IMR-90 (cell line): ENCODE measurements at regions not wholly inside any gene's neighbourhood (a gene's known extent, or its start where the extent isn't known, plus 50 kb on each side); places are given as distances from the start of the nearest gene placed in this dataset.

ENCODE experiments used
- ATAC-seq: fragments of 200-7000 bp; cut with Tn5 transposase; 2 replicates; pipeline ENCODE4 v1.9.1; 2020; ENCODE audit warnings: low read depth, mild to moderate bottlenecking, moderate library complexity
- BruUV-seq: library from RNA; stranded (reverse); fragments of 400-500 nt; replicated peaks from 2 replicates; lab custom pipeline; 2021; lab: Mats Ljungman, UMichigan
- CTCF ChIA-PET: fragments of 300-600 bp; formaldehyde crosslinking; extraction: SDS; loops from one replicate; lab custom pipeline; 2021; ENCODE audit warnings: antibody characterized with exemption; lab: Yijun Ruan, JAX
- POLR2A ChIA-PET: fragments of 300-600 bp; sonication (Branson Sonifier 250); formaldehyde crosslinking; loops from one replicate; lab custom pipeline; 2022; ENCODE audit warnings: antibody characterized with exemption; ENCODE audit not compliant: unreplicated experiment; lab: Charles Lee
- DNase-seq: peaks from one replicate; pipeline ENCODE4 v3.0.0; 2013
- H2AFZ ChIP-seq: replicated peaks from 2 replicates; pipeline ENCODE3; 2013; ENCODE audit warnings: low read length, mild to moderate bottlenecking; ENCODE audit not compliant: poor library complexity
- H2AK5ac ChIP-seq: 2 replicates; pipeline ENCODE4 v1.6.1; 2013; ENCODE audit warnings: low read depth, low read length, inconsistent platforms
- H2AK9ac ChIP-seq: replicated peaks from 2 replicates; pipeline ENCODE3; 2013; ENCODE audit warnings: mild to moderate bottlenecking, low read depth, low read length, moderate library complexity; ENCODE audit not compliant: poor library complexity
- H2BK120ac ChIP-seq: 2 replicates; pipeline ENCODE4 v1.6.1; 2013; ENCODE audit warnings: low read depth, low read length, inconsistent platforms
- H2BK15ac ChIP-seq: 3 replicates; pipeline ENCODE4 v1.6.1; 2013; ENCODE audit warnings: low read depth, low read length, inconsistent platforms
- H2BK20ac ChIP-seq: 2 replicates; pipeline ENCODE4 v1.6.1; 2013; ENCODE audit warnings: low read depth, mild to moderate bottlenecking, inconsistent platforms, low read length, moderate library complexity
- H2BK5ac ChIP-seq: 2 replicates; pipeline ENCODE4 v1.6.1; 2013; ENCODE audit warnings: mild to moderate bottlenecking, low read depth, low read length, inconsistent platforms; ENCODE audit not compliant: poor library complexity, severe bottlenecking
- H3K14ac ChIP-seq: replicated peaks from 2 replicates; pipeline ENCODE4 v1.6.1; 2013; ENCODE audit warnings: low read depth, low read length, inconsistent platforms
- H3K18ac ChIP-seq: 2 replicates; pipeline ENCODE4 v1.6.1; 2013; ENCODE audit warnings: low read depth, low read length, control low read depth
- H3K23ac ChIP-seq: 2 replicates; pipeline ENCODE4 v1.6.1; 2013; ENCODE audit warnings: low read depth, low read length, inconsistent platforms
- H3K27ac ChIP-seq: 2 replicates; pipeline ENCODE4 v1.5.1; 2013; ENCODE audit warnings: mild to moderate bottlenecking, control low read depth, low read length; ENCODE audit not compliant: insufficient read depth
- H3K27me3 ChIP-seq: 2 replicates; pipeline ENCODE4 v1.6.1; 2013; ENCODE audit warnings: low read length; ENCODE audit not compliant: control insufficient read depth, insufficient read depth
- H3K36me3 ChIP-seq: 2 replicates; pipeline ENCODE4 v1.6.1; 2013; ENCODE audit warnings: low read length, mixed read lengths; ENCODE audit not compliant: control insufficient read depth, insufficient read depth
- H3K4ac ChIP-seq: 2 replicates; pipeline ENCODE4 v1.6.1; 2013; ENCODE audit warnings: low read depth, low read length, inconsistent platforms
- H3K4me1 ChIP-seq: 2 replicates; pipeline ENCODE4 v1.6.1; 2013; ENCODE audit warnings: low read length, mixed read lengths; ENCODE audit not compliant: control insufficient read depth, insufficient read depth
- H3K4me2 ChIP-seq: 2 replicates; pipeline ENCODE4 v1.6.1; 2013; ENCODE audit warnings: low read depth, mild to moderate bottlenecking, control low read depth, low read length, moderate library complexity
- H3K4me3 ChIP-seq: 2 replicates; pipeline ENCODE4 v1.5.1; 2013; ENCODE audit warnings: low read depth, mild to moderate bottlenecking, control low read depth, low read length, moderate library complexity; ENCODE audit not compliant: insufficient read depth
- H3K56ac ChIP-seq: 2 replicates; pipeline ENCODE4 v1.6.1; 2013; ENCODE audit warnings: low read length, inconsistent platforms; ENCODE audit not compliant: insufficient read depth; ENCODE audit errors: extremely low read depth
- H3K79me1 ChIP-seq, 2 experiments: 2 replicates each; pipeline ENCODE4 v1.6.1; 2013; ENCODE audit warnings: low read length in 2 of 2, inconsistent platforms in 1 of 2, low read depth in 1 of 2
- H3K9ac ChIP-seq: 2 replicates; pipeline ENCODE4 v1.6.1; 2013; ENCODE audit warnings: low read depth, low read length, control low read depth
- H3K9me1 ChIP-seq: 2 replicates; pipeline ENCODE4 v1.6.1; 2013; ENCODE audit warnings: low read length, inconsistent platforms; ENCODE audit not compliant: insufficient read depth
- H3K9me3 ChIP-seq: 2 replicates; pipeline ENCODE4 v1.6.1; 2013; ENCODE audit warnings: low read length; ENCODE audit not compliant: control insufficient read depth, insufficient read depth
- H4K20me1 ChIP-seq: 2 replicates; pipeline ENCODE4 v1.6.1; 2013; ENCODE audit warnings: low read length, inconsistent platforms; ENCODE audit not compliant: insufficient read depth
- H4K5ac ChIP-seq: 2 replicates; pipeline ENCODE4 v1.6.1; 2013; ENCODE audit warnings: mild to moderate bottlenecking, low read depth, low read length, control low read depth
- H4K8ac ChIP-seq, 2 experiments: 2 replicates each; pipeline ENCODE4 v1.6.1; 2013; ENCODE audit warnings: low read depth in 2 of 2, low read length in 2 of 2, control low read depth in 1 of 2, inconsistent platforms in 1 of 2
- H4K91ac ChIP-seq: 2 replicates; pipeline ENCODE4 v1.6.1; 2013; ENCODE audit warnings: low read depth, low read length, inconsistent platforms; ENCODE audit not compliant: insufficient read depth
- FOS ChIP-seq: fragments of 150-350 bp; IDR thresholded peaks from 2 replicates; pipeline ENCODE4 v1.6.1; 2016; ENCODE audit warnings: low read depth, low read length
- MAFK ChIP-seq: IDR thresholded peaks from 2 replicates; pipeline ENCODE4 v1.6.1; 2012; ENCODE audit warnings: low read depth, low read length, improper control_type of control experiment
- RFX5 ChIP-seq: IDR thresholded peaks from 2 replicates; pipeline ENCODE4 v1.8.0; 2012; ENCODE audit warnings: low read depth, mild to moderate bottlenecking, low read length, moderate library complexity
- WGBS, 2 experiments: methylation state at CpG; one replicate each; pipeline versions ENCODE4 v1.1.5 to v1.1.7; 2013; ENCODE audit warnings: missing lambda C conversion rate in 2 of 2; ENCODE audit not compliant: insufficient read length in 1 of 2; ENCODE audit errors: extremely low coverage in 2 of 2; 5-methylcytosine and 5-hydroxymethylcytosine counted together
- dilution Hi-C: fragments of 300-500 bp; cut with HindIII; formaldehyde crosslinking; loops from one replicate; pipeline ENCODE4 v1.14.3; 2018; ENCODE audit warnings: low sequenced_read_pairs; ENCODE audit not compliant: unreplicated experiment
- in situ Hi-C: fragments of 300-500 bp; cut with MboI; formaldehyde crosslinking; loops from 3 replicates; pipeline ENCODE4 v1.14.3; 2019; ENCODE audit warnings: low sequenced_read_pairs, inconsistent platforms, mixed read lengths
- intact Hi-C: fragments of 100-400 bp; cut with micrococcal nuclease; formaldehyde crosslinking; loops from 2 replicates; pipeline ENCODE4 v1.10.0; 2022

GRCh38 chr6:1022719-1023118 lies 289.2 kb upstream of the FOXQ1 start:
- Histone ChIP-seq H2BK20ac (no peak overlapping the region), H2AK5ac (no peak overlapping the region), H2AK9ac (no peak overlapping the region), H3K18ac (no peak overlapping the region), H3K4me3 (no peak overlapping the region), H3K79me1 (no peaks in the 10 kb centered on the region), H3K36me3 (no peaks in the 10 kb centered on the region), H4K8ac (no peak overlapping the region), H3K9ac (no peak overlapping the region), H2BK120ac (no peak overlapping the region), H3K4me1 (peaks cover 8% of the 10 kb centered on the region; the same call in 1 of the 2 replicates), H3K9me3 (no peaks in the 10 kb centered on the region; the same call in 1 of the 2 replicates), H3K23ac (no peak overlapping the region), H2BK15ac (no peak overlapping the region), H3K4ac (no peak overlapping the region), H3K56ac (no peak overlapping the region), H2BK5ac (no peak overlapping the region), H3K27me3 (peaks cover 6% of the 10 kb centered on the region), H4K5ac (no peak overlapping the region), H3K14ac (no peak overlapping the region), H3K9me1 (peaks cover 11% of the 10 kb centered on the region), H2AFZ (no peak overlapping the region), H4K20me1 (no peaks in the 10 kb centered on the region), H3K27ac (no peak overlapping the region), H4K91ac (no peak overlapping the region), H3K4me2 (no peak overlapping the region)
- in situ Hi-C loops, result no loop called here
- no peak for DNase-seq
- no peak for ATAC-seq
- dilution Hi-C loops, result no loop called here
- POLR2A ChIA-PET, result no interaction called here
- BruUV-seq, result no TSS peak
- CTCF ChIA-PET, result no interaction called here
- intact Hi-C loops, result no loop called here
- no peak for TF ChIP-seq RFX5
- no peak for TF ChIP-seq MAFK
- TF ChIP-seq FOS, result no peak
- WGBS, 2 experiments, result 80% methylated on average over 1 of the region's 2 CpGs; no CpG with 5 or more reads in 1 of the 2 experiments
